GM12878 (cell line): ENCODE measurements at regions not wholly inside any gene's neighbourhood (a gene's known extent, or its start where the extent isn't known, plus 50 kb on each side); places are given as distances from the start of the nearest gene placed in this dataset.

Experiments
- ATAC-seq: fragments of 200-7000 bp; cut with Tn5 transposase; 3 replicates; pipeline ENCODE4 v1.9.1; 2020; ENCODE audit warnings: mild to moderate bottlenecking, moderate library complexity
- BruUV-seq: library from RNA; stranded (reverse); fragments of 400-500 nt; replicated peaks from 2 replicates; lab custom pipeline; 2021; lab: Mats Ljungman, UMichigan
- CTCF ChIA-PET: fragments of 300-600 bp; sonication (Branson Sonifier 250); formaldehyde crosslinking; extraction: SDS; loops from one replicate; lab custom pipeline; 2021; ENCODE audit warnings: inconsistent platforms; lab: Yijun Ruan, JAX
- POLR2A ChIA-PET: fragments of 350-600 bp; formaldehyde crosslinking; extraction: SDS; loops from one replicate; lab custom pipeline; 2021; ENCODE audit warnings: inconsistent platforms; lab: Charles Lee
- RAD21 ChIA-PET: fragments of 300-600 bp; sonication (Branson Sonifier 250); formaldehyde crosslinking; loops from one replicate; lab custom pipeline; 2023; ENCODE audit warnings: antibody characterized with exemption; ENCODE audit not compliant: unreplicated experiment; lab: Charles Lee
- SMC1A ChIA-PET: fragments of 300-600 bp; sonication (Branson Sonifier 250); formaldehyde crosslinking; loops from one replicate; lab custom pipeline; 2023; ENCODE audit not compliant: unreplicated experiment, uncharacterized antibody; lab: Charles Lee
- DNase-seq: peaks from one replicate; pipeline ENCODE4 v3.0.0-alpha.2; 2011; ENCODE audit warnings: low read depth, low spot score
- FAIRE-seq: peaks from 3 replicates; lab custom pipeline; 2011; peaks lifted over from hg19 to GRCh38; lab: Jason Lieb, UNC
- H2AFZ ChIP-seq: 2 replicates; pipeline ENCODE4 v1.6.0; 2011; ENCODE audit warnings: low read depth, low read length, control low read depth; ENCODE audit not compliant: control insufficient read depth
- H3K27ac ChIP-seq: 2 replicates; pipeline ENCODE4 v1.5.1; 2011; ENCODE audit warnings: control low read depth; ENCODE audit not compliant: control insufficient read depth, insufficient read depth
- H3K27me3 ChIP-seq, 2 experiments: replicated peaks in 1 of 2; 2 replicates each; pipeline versions ENCODE4 v1.6.0 to v1.6.1; 2011; ENCODE audit warnings: low read length in 1 of 2; ENCODE audit not compliant: control insufficient read depth in 2 of 2, insufficient read depth in 2 of 2
- H3K36me3 ChIP-seq, 2 experiments: 2 replicates each; pipeline ENCODE4 v1.5.1; 2011; ENCODE audit warnings: low read length in 1 of 2; ENCODE audit not compliant: control insufficient read depth in 2 of 2, insufficient read depth in 2 of 2
- H3K4me1 ChIP-seq: 2 replicates; pipeline ENCODE4 v1.6.1; 2011; ENCODE audit warnings: mild to moderate bottlenecking, low read length, moderate library complexity, mixed read lengths; ENCODE audit not compliant: control insufficient read depth, insufficient read depth
- H3K4me2 ChIP-seq: 2 replicates; pipeline ENCODE4 v1.6.0; 2011; ENCODE audit warnings: control low read depth; ENCODE audit not compliant: control insufficient read depth, insufficient read depth
- H3K4me3 ChIP-seq: fragments of 200-600 bp; sonication (generic); 2 replicates; pipeline ENCODE4 v1.5.1; 2016
- H3K79me2 ChIP-seq: 2 replicates; pipeline ENCODE4 v1.6.0; 2011; ENCODE audit warnings: low read length; ENCODE audit not compliant: control insufficient read depth, insufficient read depth
- H3K9ac ChIP-seq: 2 replicates; pipeline ENCODE4 v1.8.0; 2011; ENCODE audit warnings: low read length, control low read depth, mixed read lengths; ENCODE audit not compliant: control insufficient read depth, insufficient read depth
- H3K9me3 ChIP-seq: replicated peaks from 3 replicates; pipeline ENCODE4 v1.5.1; 2011; ENCODE audit warnings: mild to moderate bottlenecking, low read length; ENCODE audit not compliant: control insufficient read depth, insufficient read depth
- H4K20me1 ChIP-seq: 2 replicates; pipeline ENCODE4 v1.6.0; 2011; ENCODE audit not compliant: control insufficient read depth, insufficient read depth
- E2F4 ChIP-seq: IDR thresholded peaks from 2 replicates; pipeline ENCODE4 v1.6.1; 2012; ENCODE audit warnings: low read depth, low read length, improper control_type of control experiment
- ELK1 ChIP-seq: IDR thresholded peaks from 2 replicates; pipeline ENCODE4 v1.6.1; 2012; ENCODE audit warnings: low read depth, low read length, improper control_type of control experiment
- EZH2 ChIP-seq: IDR thresholded peaks from 2 replicates; pipeline ENCODE4 v1.6.1; 2012; ENCODE audit warnings: low read depth, mild to moderate bottlenecking, control low read depth, inconsistent platforms, low read length, borderline replicate concordance; ENCODE audit not compliant: control insufficient read depth
- MLLT1 ChIP-seq: fragments of 450-650 bp; IDR thresholded peaks from 2 replicates; pipeline ENCODE4 v1.6.1; 2016; ENCODE audit warnings: mild to moderate bottlenecking
- NR2C2 ChIP-seq: IDR thresholded peaks from 2 replicates; pipeline ENCODE4 v1.6.1; 2011; ENCODE audit warnings: borderline replicate concordance, low read depth; ENCODE audit not compliant: control insufficient read depth, insufficient read length
- RB1 ChIP-seq: fragments of 450-650 bp; formaldehyde crosslinking; IDR thresholded peaks from 2 replicates; pipeline ENCODE4 v1.6.1; 2017; ENCODE audit warnings: mild to moderate bottlenecking, borderline replicate concordance
- TCF3 ChIP-seq: IDR thresholded peaks from 2 replicates; pipeline ENCODE4 v1.6.1; 2012; ENCODE audit warnings: low read depth, mild to moderate bottlenecking, low read length, borderline replicate concordance; ENCODE audit not compliant: insufficient read depth
- YY1 ChIP-seq: IDR thresholded peaks from 2 replicates; pipeline ENCODE4 v1.6.1; 2011; ENCODE audit warnings: low read depth, mild to moderate bottlenecking, low read length
- WGBS: methylation state at CpG from one replicate; pipeline ENCODE4 v1.1.6; 2016; ENCODE audit warnings: low lambda C conversion rate; ENCODE audit not compliant: insufficient replicate concordance, insufficient coverage; ENCODE audit errors: missing lambda C conversion rate; 5-methylcytosine and 5-hydroxymethylcytosine counted together
- in situ Hi-C: fragments of 300-500 bp; cut with MboI; formaldehyde crosslinking; loops from 9 replicates; pipeline ENCODE4 v1.14.3; 2018; ENCODE audit warnings: mixed read lengths
- intact Hi-C: fragments of 100-400 bp; cut with micrococcal nuclease; formaldehyde crosslinking; loops from one replicate; pipeline ENCODE4 v1.14.2; 2022; ENCODE audit not compliant: unreplicated experiment

- Histone ChIP-seq H3K9ac (no peak overlapping the region), H4K20me1 (no peaks in the 10 kb centered on the region), H3K27ac (no peak overlapping the region), H3K27me3 (no peaks in the 10 kb centered on the region), H3K36me3 (no peaks in the 10 kb centered on the region), H3K4me1 (no peaks in the 10 kb centered on the region), H3K79me2 (no peaks in the 10 kb centered on the region), H3K9me3 (no peaks in the 10 kb centered on the region; the same call in 2 of the 3 replicates), H2AFZ (no peak overlapping the region), H3K4me2 (no peak overlapping the region), H3K4me3 (no peak overlapping the region)
- intact Hi-C loops = no loop called here
- TF ChIP-seq EZH2 = no peak
- TF ChIP-seq RB1 = no peak
- TF ChIP-seq YY1 = no peak
- no peak for TF ChIP-seq MLLT1
- no peak for TF ChIP-seq E2F4
- TF ChIP-seq ELK1 = no peak
- no peak for TF ChIP-seq TCF3
- TF ChIP-seq NR2C2 = no peak
- CTCF ChIA-PET = interaction anchor here (0.9 kb wide), 1 partner anchor 58 kb away, joined by 3 read pairs; no protein-coding TSS in a partner anchor
- no peak for FAIRE-seq
- SMC1A ChIA-PET = interaction anchor here (0.6 to 1.6 kb wide), 2 partner anchors 14 to 60 kb away, joined by 3 to 6 read pairs; no protein-coding TSS in a partner anchor
- WGBS = 85% methylated on average over 5 of the region's 19 CpGs
- DNase-seq = no peak
- BruUV-seq = no TSS peak
- RAD21 ChIA-PET = no interaction called here
- in situ Hi-C loops = no loop called here
- ATAC-seq = no peak
- POLR2A ChIA-PET = interaction anchor here (0.7 kb wide), 1 partner anchor 8 kb away, joined by 3 read pairs; no protein-coding TSS in a partner anchor
These were observed 54.7 kb upstream of the RND3 start for GRCh38 chr2:150542172-150542571.
